HCT116 (cell line): ENCODE measurements at regions not wholly inside any gene's neighbourhood (a gene's known extent, or its start where the extent isn't known, plus 50 kb on each side); places are given as distances from the start of the nearest gene placed in this dataset.

Source experiments
- ELF1 ChIP-seq: IDR thresholded peaks from 2 replicates; pipeline ENCODE4 v1.6.1; 2012; ENCODE audit warnings: low read depth, borderline replicate concordance
- POLR2A ChIP-seq: IDR thresholded peaks from 2 replicates; pipeline ENCODE4 v1.7.0; 2011; ENCODE audit warnings: borderline replicate concordance; ENCODE audit not compliant: insufficient read depth, insufficient read length; ENCODE audit errors: extremely low read depth
- TF ChIP-seq, protein P1 (sequence below), 3 experiments: fragments of 200-600 bp in 1 of 3; sonication (generic) in 1 of 3; IDR thresholded peaks in 2 of 3; conservative IDR thresholded peaks in 1 of 3; 2 replicates each; pipeline ENCODE4 v1.5.1; 2012 to 2017; ENCODE audit warnings: low read depth in 2 of 3, low read length in 2 of 3, antibody characterized with exemption in 1 of 3, borderline replicate concordance in 1 of 3, control low read depth in 1 of 3, mild to moderate bottlenecking in 1 of 3, mixed read lengths in 1 of 3, mixed run types in 1 of 3, moderate library complexity in 1 of 3; ENCODE audit not compliant: insufficient read depth in 1 of 3
- TF ChIP-seq, protein P2 (sequence below): IDR thresholded peaks from 2 replicates; pipeline ENCODE4 v1.6.1; 2012

DNA sequence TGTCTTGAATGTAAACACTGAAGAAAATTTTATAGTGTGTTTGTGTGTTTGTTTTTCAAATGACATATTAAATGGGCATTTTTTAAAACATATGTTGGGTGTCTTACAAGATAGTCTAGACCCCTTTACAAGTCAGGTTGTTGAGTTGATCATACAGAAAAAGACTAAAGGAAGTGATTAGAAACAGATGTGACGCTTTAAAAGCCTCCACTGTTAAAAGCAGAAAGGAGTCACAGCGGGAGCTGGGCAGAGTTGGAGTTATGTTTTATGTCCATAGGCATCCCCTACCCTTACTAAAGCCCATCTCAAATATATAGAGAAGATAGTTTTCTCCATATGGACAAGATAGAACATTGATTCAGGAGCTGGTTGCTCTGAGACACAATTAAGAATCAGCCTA, 393.9 kb downstream of the PLPP3 start:
- TF ChIP-seq, protein P1, sequence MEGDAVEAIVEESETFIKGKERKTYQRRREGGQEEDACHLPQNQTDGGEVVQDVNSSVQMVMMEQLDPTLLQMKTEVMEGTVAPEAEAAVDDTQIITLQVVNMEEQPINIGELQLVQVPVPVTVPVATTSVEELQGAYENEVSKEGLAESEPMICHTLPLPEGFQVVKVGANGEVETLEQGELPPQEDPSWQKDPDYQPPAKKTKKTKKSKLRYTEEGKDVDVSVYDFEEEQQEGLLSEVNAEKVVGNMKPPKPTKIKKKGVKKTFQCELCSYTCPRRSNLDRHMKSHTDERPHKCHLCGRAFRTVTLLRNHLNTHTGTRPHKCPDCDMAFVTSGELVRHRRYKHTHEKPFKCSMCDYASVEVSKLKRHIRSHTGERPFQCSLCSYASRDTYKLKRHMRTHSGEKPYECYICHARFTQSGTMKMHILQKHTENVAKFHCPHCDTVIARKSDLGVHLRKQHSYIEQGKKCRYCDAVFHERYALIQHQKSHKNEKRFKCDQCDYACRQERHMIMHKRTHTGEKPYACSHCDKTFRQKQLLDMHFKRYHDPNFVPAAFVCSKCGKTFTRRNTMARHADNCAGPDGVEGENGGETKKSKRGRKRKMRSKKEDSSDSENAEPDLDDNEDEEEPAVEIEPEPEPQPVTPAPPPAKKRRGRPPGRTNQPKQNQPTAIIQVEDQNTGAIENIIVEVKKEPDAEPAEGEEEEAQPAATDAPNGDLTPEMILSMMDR (IDR thresholded peaks at IDR 0.05 in 2 of 3, conservative IDR thresholded peaks at IDR 0.05 in 1 of 3; ENCODE audit: borderline replicate concordance in 1 of 3, insufficient read depth in 1 of 3, low read depth in 2 of 3, low read length in 2 of 3): no peak
- no peak for TF ChIP-seq POLR2A
- TF ChIP-seq, protein P2, sequence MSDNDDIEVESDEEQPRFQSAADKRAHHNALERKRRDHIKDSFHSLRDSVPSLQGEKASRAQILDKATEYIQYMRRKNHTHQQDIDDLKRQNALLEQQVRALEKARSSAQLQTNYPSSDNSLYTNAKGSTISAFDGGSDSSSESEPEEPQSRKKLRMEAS: no peak
- TF ChIP-seq ELF1: no peak
